RWPE1 (cell line): ENCODE measurements at regions not wholly inside any gene's neighbourhood (a gene's known extent, or its start where the extent isn't known, plus 50 kb on each side); places are given as distances from the start of the nearest gene placed in this dataset.

ENCODE experiments used
- CTCF ChIA-PET: fragments of 350-600 bp; sonication (Branson Sonifier 250); formaldehyde crosslinking; extraction: SDS; loops from one replicate; lab custom pipeline; 2021; lab: Yijun Ruan, JAX
- POLR2A ChIA-PET: fragments of 400-600 bp; formaldehyde crosslinking; extraction: SDS; loops from one replicate; lab custom pipeline; 2020; ENCODE audit warnings: antibody characterized with exemption; ENCODE audit not compliant: low non-redundant PET; lab: Yijun Ruan, JAX
- DNase-seq: peaks from one replicate; pipeline ENCODE4 v3.0.0; 2012; ENCODE audit warnings: low spot score
- H3K27ac ChIP-seq: fragments of 450-650 bp; 2 replicates; pipeline ENCODE4 v1.5.1; 2017
- TF ChIP-seq, protein P1 (sequence below): fragments of 450-650 bp; conservative IDR thresholded peaks from 2 replicates; pipeline ENCODE4 v1.5.1; 2017; ENCODE audit warnings: low read depth, mild to moderate bottlenecking

DNA sequence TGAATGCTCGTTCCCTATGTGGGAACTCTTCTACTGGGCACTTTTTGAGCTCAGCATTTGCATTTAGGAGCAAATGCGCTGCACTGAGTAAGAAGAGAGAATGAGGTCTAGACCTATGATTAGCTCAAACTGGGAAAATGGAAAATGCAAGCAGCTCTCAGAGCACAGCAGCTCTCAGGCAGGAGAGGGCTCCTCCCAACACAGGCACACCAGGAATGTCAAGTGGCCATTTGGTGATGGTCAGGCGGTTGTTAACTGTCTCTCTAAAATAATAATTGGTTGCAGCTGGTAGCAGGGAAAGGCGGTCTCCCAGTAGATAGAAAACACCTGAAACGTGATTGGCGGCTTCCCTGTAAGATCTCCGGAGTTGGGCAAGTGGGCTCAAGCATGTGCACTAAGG, 162.0 kb upstream of the ECI2 start:
- DNase-seq: no peak
- TF ChIP-seq, protein P1, sequence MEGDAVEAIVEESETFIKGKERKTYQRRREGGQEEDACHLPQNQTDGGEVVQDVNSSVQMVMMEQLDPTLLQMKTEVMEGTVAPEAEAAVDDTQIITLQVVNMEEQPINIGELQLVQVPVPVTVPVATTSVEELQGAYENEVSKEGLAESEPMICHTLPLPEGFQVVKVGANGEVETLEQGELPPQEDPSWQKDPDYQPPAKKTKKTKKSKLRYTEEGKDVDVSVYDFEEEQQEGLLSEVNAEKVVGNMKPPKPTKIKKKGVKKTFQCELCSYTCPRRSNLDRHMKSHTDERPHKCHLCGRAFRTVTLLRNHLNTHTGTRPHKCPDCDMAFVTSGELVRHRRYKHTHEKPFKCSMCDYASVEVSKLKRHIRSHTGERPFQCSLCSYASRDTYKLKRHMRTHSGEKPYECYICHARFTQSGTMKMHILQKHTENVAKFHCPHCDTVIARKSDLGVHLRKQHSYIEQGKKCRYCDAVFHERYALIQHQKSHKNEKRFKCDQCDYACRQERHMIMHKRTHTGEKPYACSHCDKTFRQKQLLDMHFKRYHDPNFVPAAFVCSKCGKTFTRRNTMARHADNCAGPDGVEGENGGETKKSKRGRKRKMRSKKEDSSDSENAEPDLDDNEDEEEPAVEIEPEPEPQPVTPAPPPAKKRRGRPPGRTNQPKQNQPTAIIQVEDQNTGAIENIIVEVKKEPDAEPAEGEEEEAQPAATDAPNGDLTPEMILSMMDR: no peak
- ChIA-PET POLR2A (no interaction called here), CTCF (no interaction called here)
- H3K27ac ChIP-seq: no peak overlapping the region

DNA sequence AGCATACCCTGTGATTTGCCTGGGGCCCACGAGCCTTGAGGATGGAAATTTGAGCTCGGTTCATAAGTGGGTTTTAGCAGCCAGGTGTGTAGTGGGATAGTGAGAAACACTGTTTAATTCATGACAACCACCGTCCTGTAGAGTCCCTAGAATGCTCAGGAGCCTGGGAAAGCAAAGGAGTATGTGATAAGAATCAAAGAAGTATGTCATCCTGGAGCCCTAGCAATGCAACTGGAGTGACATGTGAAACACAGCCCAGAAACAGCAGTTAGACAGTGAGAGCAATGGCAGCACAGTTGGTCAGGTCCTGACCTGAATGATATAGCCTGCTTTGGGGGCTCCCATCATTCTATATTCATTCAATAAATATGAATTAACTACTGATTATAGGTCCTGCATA, 161.2 kb upstream of the ECI2 start:
- TF ChIP-seq, protein P1: no peak
- H3K27ac ChIP-seq: no peak overlapping the region
- CTCF ChIA-PET: no interaction called here
- POLR2A ChIA-PET: no interaction called here
- DNase-seq: no peak

DNA sequence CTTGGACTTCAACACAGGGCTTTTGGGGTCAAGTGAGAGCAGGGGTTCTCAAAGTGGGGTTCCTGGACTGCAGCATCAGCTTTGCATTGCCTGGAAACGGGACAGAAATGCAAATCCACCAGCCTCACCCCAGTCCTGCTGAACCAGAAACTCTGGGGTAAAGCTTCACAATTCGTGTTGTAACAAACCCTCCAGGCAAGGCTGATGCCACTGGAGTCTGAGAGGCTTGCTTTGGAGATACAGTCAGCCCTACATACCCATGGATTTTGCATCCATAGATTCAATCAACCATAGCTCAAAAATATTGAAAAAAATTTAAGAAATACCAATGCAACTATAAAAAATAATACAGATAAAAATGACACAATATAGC, 160.4 kb upstream of the ECI2 start:
- POLR2A ChIA-PET: no interaction called here

DNA sequence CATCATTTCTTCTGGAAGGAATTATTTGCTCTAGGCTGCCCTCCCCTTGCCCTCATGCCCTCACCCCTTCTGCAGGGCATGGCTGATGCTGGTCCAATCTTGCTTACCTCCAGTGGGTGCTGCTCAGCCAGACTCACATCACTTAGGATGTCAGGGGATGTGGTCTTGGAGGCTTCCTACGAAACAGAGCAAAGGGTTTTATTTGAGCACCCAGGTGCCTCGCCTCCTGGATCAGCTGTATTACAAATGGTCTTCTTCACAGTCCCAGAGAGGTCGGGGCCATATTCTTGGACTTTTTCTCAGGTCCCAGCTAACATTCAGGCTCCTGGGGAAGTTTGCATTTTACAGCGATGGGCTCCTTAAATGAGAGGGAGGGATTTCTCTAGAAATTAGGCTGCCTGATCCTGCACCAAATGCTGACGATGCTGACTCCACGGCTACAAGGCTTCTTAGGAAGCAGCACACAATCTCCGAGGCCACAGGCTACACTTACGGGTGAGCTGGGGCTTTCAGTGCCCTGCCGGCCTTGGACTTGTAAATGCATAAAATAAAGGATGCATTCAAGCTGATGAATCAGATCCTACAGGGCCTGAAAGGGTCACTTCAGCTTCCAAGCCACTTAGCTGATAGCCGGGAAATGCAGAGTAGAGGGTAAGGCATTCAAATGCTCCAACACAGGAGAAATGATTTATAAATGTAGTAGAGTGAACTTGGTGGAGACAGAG, 159.8 kb upstream of the ECI2 start:
- no peak for DNase-seq
- TF ChIP-seq, protein P1: no peak
- ChIA-PET CTCF (interaction anchor here (0.6 kb wide), 1 partner anchor 33 kb away, joined by 3 read pairs; no protein-coding TSS in a partner anchor), POLR2A (no interaction called here)
- H3K27ac ChIP-seq: no peak overlapping the region

More for the DNA sequence above, 160.4 kb upstream of the ECI2 start:
- TF ChIP-seq, protein P1: no peak
- DNase-seq: no peak
- CTCF ChIA-PET: no interaction called here
- H3K27ac ChIP-seq: no peak overlapping the region

DNA sequence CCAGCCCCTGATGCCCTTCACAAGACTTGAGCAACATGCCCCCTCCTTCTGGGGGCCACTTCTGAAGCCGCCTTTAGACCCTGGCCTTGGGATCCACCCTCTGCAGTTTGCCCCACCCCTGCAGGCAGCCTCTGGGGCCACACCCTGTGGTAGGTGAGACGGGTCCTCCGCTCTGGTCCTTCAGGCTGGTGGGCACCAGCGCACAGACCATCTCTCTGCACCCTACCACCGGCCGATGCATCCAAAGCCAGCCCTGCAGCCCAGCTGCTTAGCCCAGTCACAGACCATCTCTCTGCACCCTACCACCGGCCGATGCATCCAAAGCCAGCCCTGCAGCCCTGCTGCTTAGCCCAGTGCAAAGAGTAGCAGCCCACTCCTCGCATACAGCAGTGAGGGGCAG, 159.3 kb upstream of the ECI2 start:
- POLR2A ChIA-PET: no interaction called here
- TF ChIP-seq, protein P1: no peak
- no peak for DNase-seq
- H3K27ac ChIP-seq: no peak overlapping the region
- CTCF ChIA-PET: interaction anchor here (0.6 kb wide), 1 partner anchor 34 kb away, joined by 3 read pairs; no protein-coding TSS in a partner anchor

DNA sequence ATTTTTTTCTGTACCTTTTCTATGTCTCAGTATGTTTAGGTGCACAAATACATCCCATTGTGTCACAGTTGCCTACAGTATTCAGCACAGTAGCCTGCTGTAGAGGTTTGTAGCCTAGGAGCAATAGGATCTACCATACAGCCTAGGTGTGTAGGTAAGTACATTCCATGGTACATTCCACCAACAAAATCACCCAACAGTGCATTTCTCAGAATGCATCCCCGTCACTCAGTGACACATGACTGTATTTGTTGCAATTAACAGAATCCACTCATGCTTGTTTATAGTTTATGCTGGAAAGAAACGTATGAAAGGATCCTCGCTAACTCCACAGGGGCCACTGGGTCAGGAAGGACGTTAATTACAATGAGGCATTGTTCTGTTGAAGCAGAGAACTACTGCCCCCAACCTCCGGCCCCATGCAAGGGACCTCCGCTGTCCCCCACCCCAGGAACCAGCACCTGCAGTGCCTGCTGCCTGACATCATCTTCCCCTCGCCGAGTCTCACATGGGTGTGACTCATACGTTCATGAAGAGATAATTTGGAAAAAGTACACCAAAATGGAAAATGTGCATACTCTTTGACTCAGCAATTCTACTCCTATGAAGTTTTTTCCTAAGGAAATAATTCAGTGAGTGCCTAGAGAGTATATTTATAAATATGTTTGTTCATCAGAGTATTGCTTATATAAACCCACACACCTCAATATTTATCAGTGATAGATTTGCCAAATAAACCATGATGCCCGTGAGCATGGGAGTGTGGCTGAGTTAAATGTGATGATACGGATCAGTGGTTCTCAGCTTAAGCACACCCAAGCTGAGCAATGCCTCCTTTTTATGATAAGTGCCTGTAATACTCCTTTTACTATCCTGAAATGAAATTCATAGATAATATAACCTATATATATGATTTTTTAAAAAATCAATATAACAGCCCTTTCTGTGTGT, 156.4 kb upstream of the ECI2 start:
- DNase-seq: no peak
- H3K27ac ChIP-seq: no peak overlapping the region
- TF ChIP-seq, protein P1: no peak
- ChIA-PET POLR2A (no interaction called here), CTCF (interaction anchor here (0.7 kb wide), 2 partner anchors 22 to 758 kb away, joined by 3 to 4 read pairs; no protein-coding TSS in a partner anchor)
